Hepatocyte (in vitro differentiated cells): ENCODE measurements at regions not wholly inside any gene's neighbourhood (a gene's known extent, or its start where the extent isn't known, plus 50 kb on each side); places are given as distances from the start of the nearest gene placed in this dataset.
A peak's percentile ranks its signal among the peaks of the same experiment; 100 is the strongest.

ENCODE experiments used
- DNase-seq: peaks from one replicate; pipeline ENCODE4 v3.0.0-alpha.2; 2016; ENCODE audit warnings: low spot score
- H2AFZ ChIP-seq: fragments of 200-600 bp; sonication (generic); 2 replicates; pipeline ENCODE4 v1.6.0; 2016; ENCODE audit warnings: antibody characterized with exemption, mild to moderate bottlenecking
- H3K27ac ChIP-seq: fragments of 200-600 bp; sonication (generic); 2 replicates; pipeline ENCODE4 v1.5.1; 2016; ENCODE audit warnings: mild to moderate bottlenecking
- H3K27me3 ChIP-seq: fragments of 200-600 bp; sonication (generic); 2 replicates; pipeline ENCODE4 v1.6.1; 2016
- H3K36me3 ChIP-seq: fragments of 200-600 bp; sonication (generic); replicated peaks from 2 replicates; pipeline ENCODE4 v1.5.1; 2016; ENCODE audit warnings: low read depth; ENCODE audit not compliant: insufficient read depth
- H3K4me1 ChIP-seq: fragments of 200-600 bp; sonication (generic); 2 replicates; pipeline ENCODE4 v1.5.1; 2016; ENCODE audit warnings: mild to moderate bottlenecking, moderate library complexity; ENCODE audit not compliant: insufficient read depth
- H3K4me2 ChIP-seq: fragments of 200-600 bp; sonication (generic); 2 replicates; pipeline ENCODE4 v1.6.0; 2016
- H3K4me3 ChIP-seq: fragments of 200-600 bp; sonication (generic); 2 replicates; pipeline ENCODE4 v1.5.1; 2016; ENCODE audit warnings: mild to moderate bottlenecking
- H3K79me2 ChIP-seq: fragments of 200-600 bp; sonication (generic); 2 replicates; pipeline ENCODE4 v1.6.0; 2017; ENCODE audit warnings: mild to moderate bottlenecking
- H3K9me2 ChIP-seq: fragments of 200-600 bp; sonication (generic); replicated peaks from 2 replicates; pipeline ENCODE4 v1.6.0; 2017; ENCODE audit warnings: mild to moderate bottlenecking; ENCODE audit not compliant: insufficient read depth
- H3K9me3 ChIP-seq: fragments of 200-600 bp; sonication (generic); 2 replicates; pipeline ENCODE4 v1.5.1; 2016; ENCODE audit warnings: low read depth, mild to moderate bottlenecking
- H4K20me1 ChIP-seq: fragments of 200-600 bp; sonication (generic); 2 replicates; pipeline ENCODE4 v1.6.0; 2016; ENCODE audit warnings: mild to moderate bottlenecking; ENCODE audit not compliant: insufficient read depth, poor library complexity, severe bottlenecking
- CTCF ChIP-seq: fragments of 200-600 bp; sonication (generic); IDR thresholded peaks from 2 replicates; pipeline ENCODE4 v1.5.1; 2016; ENCODE audit warnings: antibody characterized with exemption, mild to moderate bottlenecking; ENCODE audit not compliant: poor library complexity
- EZH2 ChIP-seq: fragments of 200-600 bp; sonication (generic); IDR thresholded peaks from 2 replicates; pipeline ENCODE4 v1.6.1; 2016; ENCODE audit warnings: antibody characterized with exemption, mild to moderate bottlenecking, borderline replicate concordance
- EZH2phosphoT487 ChIP-seq: fragments of 200-600 bp; sonication (generic); IDR thresholded peaks from one replicate; pipeline ENCODE4 v1.6.1; 2018; ENCODE audit warnings: antibody characterized with exemption, mild to moderate bottlenecking, low read depth, moderate library complexity; ENCODE audit not compliant: unreplicated experiment, severe bottlenecking
- WGBS: methylation state at CpG from one replicate; pipeline ENCODE4 v1.1.6; 2016; ENCODE audit warnings: low lambda C conversion rate; ENCODE audit errors: missing lambda C conversion rate; 5-methylcytosine and 5-hydroxymethylcytosine counted together

DNA sequence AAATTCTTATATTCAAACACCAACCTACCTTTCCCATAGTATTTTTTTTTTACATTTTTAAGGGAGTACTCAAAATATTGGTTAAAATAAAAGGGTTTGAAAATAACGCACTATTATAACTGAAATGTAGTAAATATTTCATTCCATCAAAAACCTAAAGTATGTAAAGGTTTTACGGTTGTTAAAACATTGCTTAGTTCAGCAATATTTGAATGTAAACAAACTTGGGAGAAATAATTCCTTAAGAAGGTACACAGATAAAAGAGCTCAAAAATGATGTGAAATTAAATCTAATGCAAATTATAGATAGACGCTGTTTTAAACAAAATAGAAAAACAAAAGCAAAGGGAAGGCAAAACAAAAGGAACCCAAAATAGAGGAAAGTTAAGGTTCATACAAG is 1476.9 kb downstream of the PCDH18 start:
- no peak for DNase-seq
- Histone ChIP-seq H2AFZ (no peak overlapping the region), H4K20me1 (no peaks in the 10 kb centered on the region), H3K79me2 (no peaks in the 10 kb centered on the region), H3K9me3 (no peaks in the 10 kb centered on the region), H3K36me3 (no peaks in the 10 kb centered on the region), H3K9me2 (no peaks in the 10 kb centered on the region), H3K27ac (no peak overlapping the region), H3K4me3 (no peak overlapping the region), H3K27me3 (no peaks in the 10 kb centered on the region), H3K4me1 (no peaks in the 10 kb centered on the region), H3K4me2 (no peak overlapping the region)
- 94% methylated on average over 3 of the region's 3 CpGs for WGBS
- TF ChIP-seq EZH2 (no peak), CTCF (no peak), EZH2phosphoT487 (no peak)

- Histone ChIP-seq H3K9me2 (no peaks in the 10 kb centered on the region), H2AFZ (no peak overlapping the region), H4K20me1 (no peaks in the 10 kb centered on the region), H3K27ac (no peak overlapping the region), H3K9me3 (no peaks in the 10 kb centered on the region), H3K4me1 (no peaks in the 10 kb centered on the region), H3K4me3 (no peak overlapping the region), H3K4me2 (no peak overlapping the region), H3K79me2 (no peaks in the 10 kb centered on the region), H3K27me3 (no peaks in the 10 kb centered on the region), H3K36me3 (no peaks in the 10 kb centered on the region)
- peak; percentile 10 for DNase-seq
- 80% methylated on average over 1 of the region's 1 CpG for WGBS
- TF ChIP-seq EZH2phosphoT487, result no peak
- TF ChIP-seq EZH2, result no peak
- no peak for TF ChIP-seq CTCF
Measured at GRCh38 chr4:136036744-136037143, 1495.5 kb downstream of the PCDH18 start.

- WGBS, result 42% methylated on average over 1 of the region's 1 CpG
Measured at GRCh38 chr4:136032391-136032790, 1499.9 kb downstream of the PCDH18 start.

More at GRCh38 chr4:136032391-136032790, 1499.9 kb downstream of the PCDH18 start:
- H3K79me2 ChIP-seq, result no peaks in the 10 kb centered on the region
- no peaks in the 10 kb centered on the region for H4K20me1 ChIP-seq
- no peak overlapping the region for H3K4me3 ChIP-seq
- no peak overlapping the region for H2AFZ ChIP-seq
- H3K4me1 ChIP-seq, result no peaks in the 10 kb centered on the region
- no peaks in the 10 kb centered on the region for H3K36me3 ChIP-seq
- no peaks in the 10 kb centered on the region for H3K9me2 ChIP-seq
- H3K27ac ChIP-seq, result no peak overlapping the region
- H3K4me2 ChIP-seq, result no peak overlapping the region
- no peaks in the 10 kb centered on the region for H3K27me3 ChIP-seq
- no peak for DNase-seq
- TF ChIP-seq EZH2 (no peak), CTCF (no peak), EZH2phosphoT487 (no peak)
- H3K9me3 ChIP-seq, result no peaks in the 10 kb centered on the region
